HL-60/S4 (cell line): ENCODE measurements at regions not wholly inside any gene's neighbourhood (a gene's known extent, or its start where the extent isn't known, plus 50 kb on each side); places are given as distances from the start of the nearest gene placed in this dataset.
"Not testable (repeated sequence)": the region's sequence is repeated elsewhere in the genome, so short reads cannot be mapped to it uniquely, and the experiment has no call there.

Source experiments
- in situ Hi-C: fragments of 300-500 bp; cut with MboI; formaldehyde crosslinking; loops from 2 replicates; pipeline ENCODE4 v1.14.3; 2022; ENCODE audit warnings: low sequenced_read_pairs

GRCh38 chr19:20294181-20294580 is 127.2 kb downstream of the ZNF486 start:
- in situ Hi-C loops = no loop called here

GRCh38 chr19:20292520-20292919 is 125.5 kb downstream of the ZNF486 start:
- in situ Hi-C loops = not testable (repeated sequence)

GRCh38 chr19:20289186-20289585 is 122.2 kb downstream of the ZNF486 start:
- in situ Hi-C loops = no loop called here

GRCh38 chr19:20287070-20287469 is 120.1 kb downstream of the ZNF486 start:
- in situ Hi-C loops = no loop called here

GRCh38 chr19:20285876-20286275 is 118.9 kb downstream of the ZNF486 start:
- in situ Hi-C loops = not testable (repeated sequence)

- in situ Hi-C loops = no loop called here
Measured at GRCh38 chr19:20279516-20279915, 112.5 kb downstream of the ZNF486 start.

GRCh38 chr19:20278342-20278741 is 111.3 kb downstream of the ZNF486 start:
- in situ Hi-C loops = no loop called here

- in situ Hi-C loops = not testable (repeated sequence)
Measured at GRCh38 chr19:20276732-20277082, 109.7 kb downstream of the ZNF486 start.

- in situ Hi-C loops = no loop called here
Measured at GRCh38 chr19:20276011-20276731, 109.2 kb downstream of the ZNF486 start.

GRCh38 chr19:20273951-20274570 is 107.0 kb downstream of the ZNF486 start:
- in situ Hi-C loops = loop anchor here (25.0 kb wide), 1 partner anchor 737 kb away; the partner anchor contains the start of genes CILP2 and YJEFN3

GRCh38 chr19:20273376-20273775 is 106.4 kb downstream of the ZNF486 start:
- in situ Hi-C loops = loop anchor here (25.0 kb wide), 1 partner anchor 736 kb away; the partner anchor contains the start of genes CILP2 and YJEFN3

GRCh38 chr19:20272627-20273010 is 105.6 kb downstream of the ZNF486 start:
- in situ Hi-C loops = loop anchor here (25.0 kb wide), 1 partner anchor 735 kb away; the partner anchor contains the start of genes CILP2 and YJEFN3

- in situ Hi-C loops = loop anchor here (25.0 kb wide), 1 partner anchor 735 kb away; the partner anchor contains the start of genes CILP2 and YJEFN3
Measured at GRCh38 chr19:20271927-20272626, 105.1 kb downstream of the ZNF486 start.

GRCh38 chr19:20271215-20271926 is 104.4 kb downstream of the ZNF486 start:
- in situ Hi-C loops = loop anchor here (25.0 kb wide), 1 partner anchor 734 kb away; the partner anchor contains the start of genes CILP2 and YJEFN3

GRCh38 chr19:20269461-20269860 is 102.4 kb downstream of the ZNF486 start:
- in situ Hi-C loops = loop anchor here (25.0 kb wide), 1 partner anchor 732 kb away; the partner anchor contains the start of genes CILP2 and YJEFN3

GRCh38 chr19:20261513-20261912 is 94.5 kb downstream of the ZNF486 start:
- in situ Hi-C loops = loop anchor here (25.0 kb wide), 1 partner anchor 724 kb away; the partner anchor contains the start of genes CILP2 and YJEFN3

GRCh38 chr19:20260738-20261137 is 93.7 kb downstream of the ZNF486 start:
- in situ Hi-C loops = loop anchor here (25.0 kb wide), 1 partner anchor 723 kb away; the partner anchor contains the start of genes CILP2 and YJEFN3

GRCh38 chr19:20259615-20260014 is 92.6 kb downstream of the ZNF486 start:
- in situ Hi-C loops = loop anchor here (25.0 kb wide), 1 partner anchor 722 kb away; the partner anchor contains the start of genes CILP2 and YJEFN3

GRCh38 chr19:20256606-20257005 is 89.6 kb downstream of the ZNF486 start:
- in situ Hi-C loops = loop anchor here (25.0 kb wide), 1 partner anchor 719 kb away; the partner anchor contains the start of genes CILP2 and YJEFN3

GRCh38 chr19:20254121-20254520 is 87.1 kb downstream of the ZNF486 start:
- in situ Hi-C loops = loop anchor here (25.0 kb wide), 1 partner anchor 717 kb away; the partner anchor contains the start of genes CILP2 and YJEFN3
